NOMO-1 treated with dmso at 0.1 percent for 144 hours (cell line): ENCODE measurements at regions not wholly inside any gene's neighbourhood (a gene's known extent, or its start where the extent isn't known, plus 50 kb on each side); places are given as distances from the start of the nearest gene placed in this dataset.

Experiments used
- DNase-seq: peaks from one replicate; lab custom pipeline; 2025; ENCODE audit not compliant: unreplicated experiment; lab: John Stamatoyannopoulos, UW

- DNase-seq = no peak
Observed at GRCh38 chr11:11140510-11140909, 212.5 kb downstream of the CSNK2A3 start.

DNA sequence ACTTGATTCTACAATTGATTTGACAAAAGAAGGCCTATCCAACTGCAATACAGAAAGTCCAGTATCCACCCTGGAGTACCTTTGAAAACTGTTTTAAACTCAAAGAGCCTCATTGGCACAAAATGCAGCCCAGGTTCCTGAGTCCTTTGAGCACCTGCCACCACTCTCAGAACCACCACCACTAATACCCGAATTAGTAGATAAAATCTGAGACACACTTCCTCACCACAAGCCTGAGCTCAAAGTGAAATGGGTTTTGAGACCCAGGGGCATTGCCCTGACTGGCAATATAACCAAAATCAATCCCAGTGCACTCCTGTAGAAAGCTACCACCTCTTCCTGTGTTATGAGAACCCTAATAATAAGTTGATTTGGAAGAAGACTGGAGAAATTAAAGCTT, 215.7 kb downstream of the CSNK2A3 start:
- no peak for DNase-seq

GRCh38 chr11:11135820-11136476, 217.1 kb downstream of the CSNK2A3 start:
- no peak for DNase-seq

GRCh38 chr11:11129118-11129517, 223.9 kb downstream of the CSNK2A3 start:
- no peak for DNase-seq

- peak; percentile 44 for DNase-seq
Observed at GRCh38 chr11:11125618-11126017, 227.4 kb downstream of the CSNK2A3 start.

GRCh38 chr11:11122749-11123148, 230.3 kb downstream of the CSNK2A3 start:
- DNase-seq = no peak

DNA sequence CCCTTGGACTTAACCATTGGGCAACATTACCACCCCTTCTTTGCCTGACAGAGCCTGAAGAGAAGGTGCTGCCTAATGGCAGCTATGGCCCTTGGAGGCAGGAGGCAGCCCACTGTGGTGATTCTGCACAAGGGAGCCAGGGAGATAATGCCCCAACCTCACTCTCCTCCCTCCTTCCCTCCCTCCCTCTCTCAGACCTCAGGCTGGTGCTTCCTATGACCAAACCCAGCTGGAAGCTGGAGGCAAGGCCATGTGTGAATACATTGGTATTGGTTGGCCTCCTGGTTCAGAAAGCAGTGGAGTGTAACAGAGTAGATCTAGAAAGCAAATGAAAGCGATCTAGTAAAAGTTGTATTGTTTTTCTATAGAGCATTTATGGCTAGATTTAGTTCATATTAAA, 233.1 kb downstream of the CSNK2A3 start:
- DNase-seq = no peak

DNA sequence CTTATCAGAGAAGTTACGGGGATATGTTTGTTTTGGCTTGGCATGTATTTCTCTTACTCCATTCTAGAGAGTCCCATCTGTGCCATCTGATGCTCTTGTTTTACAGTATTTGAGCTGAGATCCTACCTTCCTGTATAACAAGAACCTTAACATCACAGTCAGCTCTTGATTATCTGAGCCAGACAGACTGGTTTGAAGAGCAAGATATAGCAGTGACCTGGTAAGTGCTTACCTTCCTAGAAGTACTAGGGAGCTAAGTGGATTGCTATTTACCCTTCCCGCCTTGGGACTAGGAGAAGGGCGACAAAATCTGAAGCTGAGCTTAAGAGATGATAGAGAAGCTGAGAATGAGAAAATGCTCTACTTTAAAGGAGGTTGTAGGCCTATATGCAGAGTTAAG, 235.3 kb downstream of the CSNK2A3 start:
- no peak for DNase-seq

DNA sequence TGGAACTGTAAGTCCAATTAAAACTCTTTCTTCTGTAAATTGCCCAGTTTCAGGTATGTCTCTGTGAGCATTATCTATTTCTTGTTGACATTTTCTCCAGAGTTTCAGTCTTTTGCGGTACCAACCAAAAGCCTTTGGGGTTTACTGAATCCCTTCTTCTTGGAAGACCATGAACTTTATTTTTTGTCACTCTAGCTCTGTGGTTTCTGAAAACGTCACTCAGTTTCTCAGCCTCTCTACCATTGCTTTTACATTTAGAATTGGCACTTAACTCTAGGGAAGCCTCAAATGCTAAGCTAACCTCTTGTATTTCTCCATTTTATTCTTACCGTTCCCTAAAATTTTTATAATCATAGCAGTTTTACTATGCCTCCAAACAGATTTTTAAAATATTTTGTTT, 237.6 kb downstream of the CSNK2A3 start:
- no peak for DNase-seq

DNA sequence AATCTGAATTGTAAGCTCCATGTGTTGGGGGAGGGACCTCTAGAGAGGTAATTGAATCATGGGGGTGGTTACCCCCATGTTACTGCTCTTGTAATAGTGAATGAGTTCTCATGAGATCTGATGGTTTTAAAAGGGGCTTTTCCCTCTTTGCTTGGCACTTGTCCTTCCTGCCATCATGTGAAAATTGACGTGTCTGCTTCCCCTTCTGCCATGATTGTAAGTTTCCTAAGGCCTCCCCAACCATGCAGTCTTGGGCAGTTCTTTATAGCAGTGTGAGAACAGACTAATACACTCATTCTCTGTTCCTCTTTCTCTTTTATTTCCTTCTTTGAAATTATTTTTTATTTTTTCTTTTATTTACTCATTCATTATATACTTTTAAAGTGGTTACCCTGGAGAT, 239.4 kb downstream of the CSNK2A3 start:
- no peak for DNase-seq

GRCh38 chr11:11108026-11108425, 245.0 kb downstream of the CSNK2A3 start:
- DNase-seq = no peak

DNA sequence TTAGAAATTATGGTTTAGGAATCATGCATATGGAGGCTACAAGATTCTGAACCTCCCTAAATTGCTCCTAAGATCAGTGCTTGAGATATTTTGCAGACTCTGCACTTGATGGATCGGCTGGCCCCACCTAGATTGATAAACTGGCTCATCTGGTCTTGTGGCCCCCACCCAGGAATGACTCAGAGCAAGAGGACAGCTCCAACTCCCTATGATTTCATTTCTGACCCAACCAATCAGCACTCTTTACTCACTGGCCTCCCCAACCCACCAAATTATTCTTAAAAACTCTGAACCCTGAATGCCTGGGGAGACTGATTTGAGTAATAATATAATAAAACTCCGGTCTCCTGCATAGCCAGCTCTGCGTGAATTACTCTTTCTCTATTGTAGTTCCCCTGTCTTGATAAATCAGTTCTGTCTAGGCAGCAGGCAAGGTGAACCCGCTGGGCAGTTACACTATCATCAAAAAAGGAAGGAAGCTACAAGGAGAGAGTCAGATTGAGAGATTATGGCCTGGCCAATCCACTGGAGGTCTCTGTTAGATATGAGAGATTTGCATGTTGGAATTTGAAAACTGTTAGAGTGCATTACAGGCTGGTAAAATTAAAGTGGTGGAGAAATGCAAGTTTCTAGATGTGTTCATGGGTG, 245.8 kb downstream of the CSNK2A3 start:
- DNase-seq = no peak

- no peak for DNase-seq
Observed at GRCh38 chr11:11105361-11105760, 247.5 kb upstream of the ZBED5 start.

DNA sequence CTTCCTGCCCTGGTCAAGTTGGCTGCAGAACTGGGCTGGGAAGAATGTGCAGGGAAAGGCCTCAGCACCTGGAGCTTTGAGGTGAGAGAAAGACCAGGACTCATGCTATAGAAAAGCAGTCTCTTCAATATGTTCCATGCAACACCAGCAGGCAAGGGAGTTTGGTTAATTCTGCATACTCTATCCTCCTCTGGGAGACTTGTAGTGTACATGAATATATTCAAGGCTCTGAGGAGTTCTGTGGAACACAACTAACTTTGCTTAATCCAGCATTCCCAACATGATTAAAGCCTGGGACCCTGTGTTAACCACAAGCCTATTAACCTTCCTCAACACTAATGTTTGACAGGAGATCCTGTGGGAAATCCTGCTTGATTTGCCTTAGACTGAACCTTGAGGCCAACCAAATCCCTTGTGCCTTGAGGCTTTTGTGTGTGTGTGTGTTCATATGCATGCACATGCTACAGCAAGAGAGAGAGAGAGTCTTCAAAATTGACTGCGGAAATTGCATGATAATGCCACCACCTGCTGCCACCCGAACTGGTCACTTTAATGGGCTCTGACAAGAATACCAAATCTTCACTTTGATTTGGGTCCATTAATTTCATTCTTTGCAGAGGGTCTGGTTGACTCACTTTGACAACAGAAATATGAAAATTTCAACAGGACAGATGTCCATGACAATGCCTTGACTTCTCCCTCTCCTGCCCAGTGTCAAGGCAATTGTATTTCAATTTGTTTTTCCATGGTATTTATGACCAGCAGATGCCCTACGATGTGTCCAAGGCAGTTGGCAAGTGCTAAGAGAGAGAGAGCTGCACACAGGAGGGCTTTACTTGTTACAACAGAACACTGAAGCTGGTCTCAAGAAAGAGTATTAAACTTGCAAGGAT, 238.2 kb upstream of the ZBED5 start:
- no peak for DNase-seq

DNA sequence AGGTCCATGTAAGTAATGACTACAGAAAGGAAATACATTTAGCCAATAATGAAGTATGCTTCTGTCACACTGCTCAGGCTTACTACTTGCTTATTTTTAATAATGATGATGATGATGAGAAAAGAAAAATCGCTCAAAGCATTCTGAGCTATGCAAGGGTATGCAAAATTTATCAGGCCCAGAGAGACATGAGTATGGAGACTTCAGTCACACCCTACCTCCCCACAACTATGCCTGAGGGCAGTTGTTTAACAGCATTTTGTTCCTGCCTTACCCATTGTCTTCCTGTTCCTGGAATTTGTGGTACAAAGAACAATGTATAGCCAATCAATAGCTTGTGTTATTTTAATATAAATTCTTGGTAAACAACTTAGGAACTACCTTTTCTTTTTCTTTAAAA, 232.6 kb upstream of the ZBED5 start:
- no peak for DNase-seq

GRCh38 chr11:11089805-11090204, 232.0 kb upstream of the ZBED5 start:
- DNase-seq = no peak

DNA sequence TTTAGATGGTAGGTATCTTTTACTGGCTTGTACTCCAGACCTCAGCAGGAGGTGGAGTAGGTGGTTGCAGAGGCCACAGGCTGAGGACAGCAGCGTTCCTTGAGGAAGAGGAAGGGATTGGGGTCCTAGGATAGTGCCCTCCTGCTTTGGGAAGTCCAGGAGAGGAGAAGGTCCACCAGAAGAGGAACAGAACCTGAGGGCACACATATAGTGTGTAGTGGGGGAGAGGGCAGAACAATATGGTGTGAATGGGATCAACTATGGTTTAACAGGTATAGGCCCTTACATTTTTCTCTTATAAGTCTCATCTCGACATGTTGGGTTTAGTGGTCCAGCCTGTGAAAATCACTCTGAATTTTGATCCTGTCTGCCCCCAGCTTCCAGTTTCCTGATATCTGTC, 229.1 kb upstream of the ZBED5 start:
- no peak for DNase-seq

DNA sequence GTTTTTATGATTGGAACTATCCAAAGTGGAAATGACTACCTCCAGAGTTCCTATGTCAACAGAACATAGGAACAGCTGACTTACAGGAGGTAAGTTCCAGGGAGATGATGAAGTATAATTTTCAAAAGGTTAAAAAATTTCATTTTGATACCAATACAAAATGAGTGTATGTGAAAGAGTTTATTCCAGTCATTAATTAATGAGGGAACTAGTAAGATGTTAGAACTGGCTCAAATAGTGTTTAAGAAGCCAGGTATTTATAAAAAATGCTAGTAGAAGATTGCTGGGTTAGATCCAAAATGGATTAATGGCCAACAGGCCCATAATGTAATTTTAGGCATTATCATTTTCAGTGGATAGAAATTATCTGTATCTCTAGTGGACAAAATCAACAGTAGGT, 227.7 kb upstream of the ZBED5 start:
- no peak for DNase-seq

- DNase-seq = no peak
Observed at GRCh38 chr11:11084337-11084736, 226.5 kb upstream of the ZBED5 start.

DNA sequence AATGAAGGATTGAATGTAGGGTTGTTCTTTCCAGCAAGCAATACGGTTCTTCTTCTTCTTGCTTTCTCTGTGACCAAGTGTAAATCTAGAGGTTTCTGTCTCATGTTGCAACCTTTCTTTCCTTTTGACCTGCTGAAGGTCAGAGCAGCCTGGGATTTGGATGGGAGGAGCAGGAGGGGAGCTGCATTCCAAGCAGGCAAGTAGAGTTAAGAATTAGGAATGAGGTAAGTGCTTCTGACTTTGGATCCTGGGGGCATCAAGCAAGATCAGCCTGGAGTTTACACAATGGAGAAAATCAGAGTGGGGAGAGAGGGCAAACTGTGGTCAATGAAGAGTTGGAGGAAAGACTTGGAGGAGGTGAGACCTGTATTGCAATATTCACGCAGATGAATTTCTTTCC, 225.6 kb upstream of the ZBED5 start:
- DNase-seq = no peak

- no peak for DNase-seq
Observed at GRCh38 chr11:11082646-11083045, 224.8 kb upstream of the ZBED5 start.

DNA sequence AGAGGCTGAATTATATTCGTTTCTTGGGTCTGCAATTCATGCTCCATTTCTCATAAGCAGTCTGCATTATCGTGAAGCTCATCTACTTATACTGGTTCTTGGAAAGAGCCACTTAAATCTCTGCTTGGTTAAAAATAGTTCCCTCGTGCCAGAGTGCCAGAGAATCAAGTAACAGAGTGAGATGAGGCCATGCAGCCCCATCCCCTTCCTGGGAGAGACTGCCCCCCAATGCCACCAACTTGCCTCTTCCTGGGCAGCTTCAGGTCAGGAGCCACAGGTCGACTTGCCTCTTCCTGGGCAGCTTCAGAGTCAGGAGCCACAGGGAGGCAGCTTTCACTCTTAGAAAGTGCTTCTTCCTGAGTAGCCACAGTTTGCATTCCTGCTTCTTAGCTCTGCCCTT, 223.9 kb upstream of the ZBED5 start:
- DNase-seq = no peak
